ENCODE measurements at regions not wholly inside any gene's neighbourhood (a gene's known extent, or its start where the extent isn't known, plus 50 kb on each side); places are given as distances from the start of the nearest gene placed in this dataset.

DNA sequence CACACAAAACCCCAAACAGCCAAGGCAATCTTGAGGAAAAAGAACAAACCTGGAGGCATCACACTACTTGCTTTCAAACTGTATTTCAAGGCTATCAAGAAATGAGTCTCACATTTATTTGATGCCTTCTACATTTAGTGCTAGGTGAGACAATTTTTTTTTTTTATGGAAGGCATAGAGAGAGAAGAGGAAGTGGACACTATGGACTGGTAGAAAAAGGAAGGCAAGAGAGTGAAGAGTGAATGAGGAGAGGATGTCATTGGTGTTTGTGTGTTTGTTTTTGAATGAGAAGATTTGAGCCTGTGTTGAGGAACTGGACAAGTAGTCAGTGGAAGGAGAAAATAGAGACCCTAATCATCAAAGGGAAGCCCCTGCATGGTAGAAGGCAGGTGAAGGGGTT, 182.0 kb upstream of the JAG1 start:
- TF ChIP-seq POLR2AphosphoS5 (IDR thresholded peaks at IDR 0.05; ENCODE audit: low read depth, low read length) (no peak), SIN3A (IDR thresholded peaks at IDR 0.05; ENCODE audit: borderline replicate concordance, insufficient read depth, low read length) (no peak)
